Peyer's patch (tissue), 4 donors: ENCODE measurements at regions not wholly inside any gene's neighbourhood (a gene's known extent, or its start where the extent isn't known, plus 50 kb on each side); places are given as distances from the start of the nearest gene placed in this dataset.

Experiments used
- DNase-seq, 3 donors: peaks; one replicate each; pipeline ENCODE4 v3.0.0-alpha.2; 2017 to 2019
- H3K27ac ChIP-seq, 4 donors: fragments of 200-600 bp; sonication (generic); one replicate each; pipeline ENCODE4 v1.5.1; 2016 to 2019
- H3K27me3 ChIP-seq, 2 donors: fragments of 200-600 bp; sonication (generic); one replicate each; pipeline ENCODE4 v1.5.1; 2019
- H3K36me3 ChIP-seq, 3 donors: fragments of 200-600 bp; sonication (generic); one replicate each; pipeline ENCODE4 v1.5.1; 2016 to 2019
- H3K4me1 ChIP-seq, 4 donors: fragments of 200-600 bp; sonication (generic); one replicate each; pipeline ENCODE4 v1.5.1; 2016 to 2019
- H3K4me3 ChIP-seq, 4 donors: fragments of 200-600 bp; sonication (generic); 1 replicate in 3 of 4; 2 replicates in 1 of 4; pipeline ENCODE4 v1.5.1; 2016 to 2019; ENCODE audit warnings: mild to moderate bottlenecking in 1 of 4
- H3K9me3 ChIP-seq, 4 donors: fragments of 200-600 bp; sonication (generic); one replicate each; pipeline ENCODE4 v1.5.1; 2016 to 2019; ENCODE audit warnings: mild to moderate bottlenecking in 1 of 4
- CTCF ChIP-seq, 6 experiments: fragments of 450-650 bp in 4 of 6; fragments of 200-600 bp in 2 of 6; sonication (generic) in 1 of 6; IDR thresholded peaks; one replicate each; pipeline ENCODE4 v1.5.1; 2017 to 2019; ENCODE audit warnings: antibody characterized with exemption in 6 of 6, mild to moderate bottlenecking in 3 of 6, moderate library complexity in 1 of 6
- POLR2A ChIP-seq, 2 donors: fragments of 450-650 bp; IDR thresholded peaks; one replicate each; pipeline ENCODE4 v1.5.1; 2017; ENCODE audit warnings: antibody characterized with exemption in 2 of 2, mild to moderate bottlenecking in 2 of 2, moderate library complexity in 2 of 2

GRCh38 chr5:125313555-125313954, 567.1 kb upstream of the ZNF608 start:
- no peak for TF ChIP-seq POLR2A (IDR thresholded peaks at IDR 0.05)
- TF ChIP-seq CTCF (IDR thresholded peaks at IDR 0.05), result no peak
- Histone ChIP-seq H3K27me3 (no peaks in the 10 kb centered on the region), H3K36me3 (no peaks in the 10 kb centered on the region), H3K27ac (no peak overlapping the region), H3K4me3 (no peak overlapping the region), H3K4me1 (no peaks in the 10 kb centered on the region), H3K9me3 (no peaks in the 10 kb centered on the region)
- no peak for DNase-seq

GRCh38 chr5:125315306-125315705, 568.9 kb upstream of the ZNF608 start:
- Histone ChIP-seq H3K27me3 (no peaks in the 10 kb centered on the region), H3K36me3 (no peaks in the 10 kb centered on the region), H3K9me3 (no peaks in the 10 kb centered on the region), H3K4me1 (no peaks in the 10 kb centered on the region), H3K4me3 (no peak overlapping the region), H3K27ac (no peak overlapping the region)
- TF ChIP-seq POLR2A (IDR thresholded peaks at IDR 0.05) (no peak), CTCF (IDR thresholded peaks at IDR 0.05) (no peak)
- DNase-seq, result no peak

GRCh38 chr5:125316391-125316790, 570.0 kb upstream of the ZNF608 start:
- H3K27ac ChIP-seq, result no peak overlapping the region
- no peak for DNase-seq
- H3K27me3 ChIP-seq, result no peaks in the 10 kb centered on the region
- H3K36me3 ChIP-seq, result no peaks in the 10 kb centered on the region
- H3K4me3 ChIP-seq, result no peak overlapping the region
- no peaks in the 10 kb centered on the region for H3K9me3 ChIP-seq
- no peaks in the 10 kb centered on the region for H3K4me1 ChIP-seq
- TF ChIP-seq POLR2A (IDR thresholded peaks at IDR 0.05), result no peak
- no peak for TF ChIP-seq CTCF (IDR thresholded peaks at IDR 0.05)

- H3K4me1 ChIP-seq, result no peaks in the 10 kb centered on the region
- TF ChIP-seq POLR2A (IDR thresholded peaks at IDR 0.05), result no peak
- no peak for TF ChIP-seq CTCF (IDR thresholded peaks at IDR 0.05)
Observed at GRCh38 chr5:125316915-125317535, 570.6 kb upstream of the ZNF608 start.

GRCh38 chr5:125317536-125317995, 571.1 kb upstream of the ZNF608 start:
- H3K36me3 ChIP-seq, result no peaks in the 10 kb centered on the region
- H3K4me3 ChIP-seq, result peak overlapping the region in 1 of 4 donors; percentile 7
- H3K9me3 ChIP-seq, result no peaks in the 10 kb centered on the region
- TF ChIP-seq POLR2A (IDR thresholded peaks at IDR 0.05), result no peak
- no peak for TF ChIP-seq CTCF (IDR thresholded peaks at IDR 0.05)
- DNase-seq, result no peak
- no peak overlapping the region for H3K27ac ChIP-seq
- H3K27me3 ChIP-seq, result no peaks in the 10 kb centered on the region
- H3K4me1 ChIP-seq, result no peaks in the 10 kb centered on the region

More at GRCh38 chr5:125316915-125317535, 570.6 kb upstream of the ZNF608 start:
- no peak for DNase-seq
- Histone ChIP-seq H3K27ac (no peak overlapping the region), H3K4me3 (peak overlapping the region in 1 of 4 donors; percentile 7), H3K36me3 (no peaks in the 10 kb centered on the region), H3K9me3 (no peaks in the 10 kb centered on the region), H3K27me3 (no peaks in the 10 kb centered on the region)

GRCh38 chr5:125321654-125322053, 575.2 kb upstream of the ZNF608 start:
- Histone ChIP-seq H3K36me3 (no peaks in the 10 kb centered on the region), H3K27me3 (no peaks in the 10 kb centered on the region), H3K4me3 (no peak overlapping the region), H3K4me1 (no peaks in the 10 kb centered on the region), H3K27ac (no peak overlapping the region), H3K9me3 (no peaks in the 10 kb centered on the region)
- no peak for DNase-seq
- TF ChIP-seq POLR2A (IDR thresholded peaks at IDR 0.05) (no peak), CTCF (IDR thresholded peaks at IDR 0.05) (no peak)
